Dendritic cell treated with granulocyte-macrophage colony-stimulating factor and Interleukin-4, amounts not matched to agents 40 ng/mL and 50 ng/mL, for 4 days (primary cell): ENCODE measurements at regions not wholly inside any gene's neighbourhood (a gene's known extent, or its start where the extent isn't known, plus 50 kb on each side); places are given as distances from the start of the nearest gene placed in this dataset.

Experiments used
- H3K27ac Mint-ChIP-seq: one replicate; pipeline ENCODE4 v1.8.0; 2022; ENCODE audit warnings: mild to moderate bottlenecking, mixed read lengths
- H3K27me3 Mint-ChIP-seq: one replicate; pipeline ENCODE4 v1.8.0; 2022; ENCODE audit warnings: mild to moderate bottlenecking, mixed read lengths
- H3K36me3 Mint-ChIP-seq: one replicate; pipeline ENCODE4 v1.8.0; 2022; ENCODE audit warnings: low read depth, mixed read lengths
- H3K4me1 Mint-ChIP-seq: one replicate; pipeline ENCODE4 v1.8.0; 2022; ENCODE audit warnings: low read depth, mixed read lengths
- H3K4me3 Mint-ChIP-seq: one replicate; pipeline ENCODE4 v1.8.0; 2022; ENCODE audit warnings: mild to moderate bottlenecking, moderate library complexity, mixed read lengths
- H3K9me3 Mint-ChIP-seq: one replicate; pipeline ENCODE4 v1.8.0; 2022; ENCODE audit warnings: mixed read lengths
- intact Hi-C: fragments of 100-400 bp; cut with micrococcal nuclease; formaldehyde crosslinking; loops from one replicate; pipeline ENCODE4 v1.15.0; 2022

GRCh38 chr3:34185301-34185700 lies 386.9 kb downstream of the PDCD6IP start:
- Mint-ChIP-seq H3K9me3 (no peaks in the 10 kb centered on the region), H3K27me3 (no peaks in the 10 kb centered on the region), H3K4me3 (no peak overlapping the region), H3K27ac (no peak overlapping the region), H3K4me1 (no peaks in the 10 kb centered on the region), H3K36me3 (no peaks in the 10 kb centered on the region)
- intact Hi-C loops: no loop called here

DNA sequence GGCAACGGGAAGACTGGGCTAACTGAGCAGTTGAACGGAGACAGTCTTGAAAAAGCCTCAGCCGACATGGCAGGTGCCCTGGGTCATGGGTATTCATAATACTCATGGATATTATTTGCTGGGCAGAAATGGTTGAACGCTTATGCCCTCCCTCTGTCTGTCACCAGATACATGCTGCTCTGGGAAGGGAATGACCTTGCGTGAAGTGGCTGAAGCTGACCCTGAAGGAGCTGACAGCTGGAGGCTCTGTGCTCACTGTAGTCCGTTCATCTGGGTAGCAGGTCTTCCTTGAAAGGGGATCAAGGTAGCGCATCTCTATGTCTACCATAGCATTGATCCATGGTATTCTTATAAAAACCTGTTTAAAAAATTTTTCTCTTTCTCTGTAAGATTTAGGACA lies 390.7 kb downstream of the PDCD6IP start:
- intact Hi-C loops: no loop called here
- Mint-ChIP-seq H3K36me3 (no peaks in the 10 kb centered on the region), H3K27me3 (no peaks in the 10 kb centered on the region), H3K4me3 (no peak overlapping the region), H3K4me1 (no peaks in the 10 kb centered on the region), H3K27ac (no peak overlapping the region), H3K9me3 (no peaks in the 10 kb centered on the region)

- intact Hi-C loops: no loop called here
- no peaks in the 10 kb centered on the region for H3K4me1 Mint-ChIP-seq
- H3K36me3 Mint-ChIP-seq: no peaks in the 10 kb centered on the region
- no peak overlapping the region for H3K27ac Mint-ChIP-seq
- no peak overlapping the region for H3K4me3 Mint-ChIP-seq
- H3K9me3 Mint-ChIP-seq: no peaks in the 10 kb centered on the region
- no peaks in the 10 kb centered on the region for H3K27me3 Mint-ChIP-seq
These were observed 398.5 kb downstream of the PDCD6IP start for GRCh38 chr3:34196914-34197313.

- H3K27ac Mint-ChIP-seq: no peak overlapping the region
- H3K27me3 Mint-ChIP-seq: no peaks in the 10 kb centered on the region
- no peak overlapping the region for H3K4me3 Mint-ChIP-seq
- intact Hi-C loops: no loop called here
- no peaks in the 10 kb centered on the region for H3K9me3 Mint-ChIP-seq
- H3K36me3 Mint-ChIP-seq: no peaks in the 10 kb centered on the region
- H3K4me1 Mint-ChIP-seq: no peaks in the 10 kb centered on the region
These were observed 399.9 kb downstream of the PDCD6IP start for GRCh38 chr3:34198309-34198708.

DNA sequence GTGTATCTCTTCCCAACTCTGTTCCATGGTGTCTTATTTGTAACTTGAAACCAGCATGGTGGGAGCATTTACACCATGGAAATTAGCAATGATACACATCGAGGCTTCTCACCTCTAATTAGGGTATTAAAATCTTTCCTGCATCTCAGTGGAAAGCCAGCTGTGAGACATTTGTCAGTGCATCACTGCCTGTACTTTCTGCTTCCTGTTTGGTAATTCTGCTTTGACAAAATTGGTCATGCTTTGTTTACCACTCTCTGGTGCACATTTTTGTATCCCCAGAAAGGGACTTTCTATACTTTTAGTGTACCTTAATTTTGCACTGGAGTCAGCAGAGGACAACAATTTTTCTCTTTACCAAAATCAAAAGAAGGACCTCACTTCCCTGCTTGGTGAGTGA lies 402.1 kb downstream of the PDCD6IP start:
- no peaks in the 10 kb centered on the region for H3K9me3 Mint-ChIP-seq
- no peak overlapping the region for H3K27ac Mint-ChIP-seq
- intact Hi-C loops: no loop called here
- no peak overlapping the region for H3K4me3 Mint-ChIP-seq
- no peaks in the 10 kb centered on the region for H3K36me3 Mint-ChIP-seq
- H3K27me3 Mint-ChIP-seq: no peaks in the 10 kb centered on the region
- H3K4me1 Mint-ChIP-seq: no peaks in the 10 kb centered on the region

- Mint-ChIP-seq H3K4me3 (no peak overlapping the region), H3K4me1 (no peaks in the 10 kb centered on the region), H3K27me3 (no peaks in the 10 kb centered on the region), H3K9me3 (no peaks in the 10 kb centered on the region), H3K27ac (no peak overlapping the region), H3K36me3 (no peaks in the 10 kb centered on the region)
- intact Hi-C loops: no loop called here
These were observed 404.5 kb downstream of the PDCD6IP start for GRCh38 chr3:34202975-34203374.

DNA sequence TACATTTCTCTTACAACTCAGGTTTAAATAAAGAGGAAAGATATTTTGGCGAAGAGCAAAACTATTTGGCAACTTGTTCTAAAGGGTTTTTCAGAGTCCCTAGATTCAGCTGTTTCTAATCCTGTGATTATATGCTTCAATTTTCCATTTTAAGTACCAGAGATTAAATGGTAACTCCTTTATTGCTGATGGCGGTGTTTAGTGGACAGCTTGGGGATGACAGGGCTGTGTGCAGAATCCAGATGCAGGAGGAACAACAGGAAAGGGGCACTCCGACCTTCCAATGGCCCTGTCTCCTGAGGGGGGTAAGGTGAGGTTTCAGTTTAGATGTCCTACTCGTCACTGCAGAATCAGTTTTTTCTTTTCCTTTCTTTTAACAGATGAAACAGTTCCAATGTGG lies 405.0 kb downstream of the PDCD6IP start:
- Mint-ChIP-seq H3K4me3 (no peak overlapping the region), H3K4me1 (no peaks in the 10 kb centered on the region), H3K36me3 (no peaks in the 10 kb centered on the region), H3K27me3 (no peaks in the 10 kb centered on the region), H3K9me3 (no peaks in the 10 kb centered on the region), H3K27ac (no peak overlapping the region)
- intact Hi-C loops: no loop called here

DNA sequence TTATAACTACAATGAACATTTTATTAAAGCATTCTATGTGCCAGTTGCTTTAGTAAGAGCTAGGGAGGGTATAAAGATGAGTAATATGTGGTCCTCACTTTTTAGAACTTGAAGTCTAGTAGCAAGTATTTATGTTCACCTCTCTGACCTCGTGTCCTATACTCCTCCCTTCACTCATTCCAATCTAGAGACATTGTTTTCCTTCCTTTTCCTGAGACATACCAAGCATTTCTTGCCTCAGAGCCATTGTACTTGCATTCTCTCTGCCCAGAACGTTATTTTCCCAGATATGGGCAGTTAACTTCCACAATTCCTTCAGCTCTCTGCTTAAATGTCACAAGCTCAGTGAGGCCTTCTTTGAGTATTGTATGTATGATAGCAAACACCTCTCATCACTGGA lies 408.6 kb downstream of the PDCD6IP start:
- Mint-ChIP-seq H3K4me1 (peaks cover 6% of the 10 kb centered on the region), H3K27me3 (no peaks in the 10 kb centered on the region), H3K9me3 (no peaks in the 10 kb centered on the region), H3K36me3 (no peaks in the 10 kb centered on the region), H3K4me3 (no peak overlapping the region), H3K27ac (no peak overlapping the region)
- intact Hi-C loops: no loop called here

- Mint-ChIP-seq H3K4me1 (peaks cover 13% of the 10 kb centered on the region), H3K4me3 (no peak overlapping the region), H3K9me3 (no peaks in the 10 kb centered on the region), H3K27me3 (no peaks in the 10 kb centered on the region), H3K36me3 (no peaks in the 10 kb centered on the region), H3K27ac (no peak overlapping the region)
- intact Hi-C loops: no loop called here
These were observed 409.4 kb downstream of the PDCD6IP start for GRCh38 chr3:34207806-34208205.

- intact Hi-C loops: no loop called here
- Mint-ChIP-seq H3K27ac (no peak overlapping the region), H3K36me3 (no peaks in the 10 kb centered on the region), H3K4me1 (peaks cover 13% of the 10 kb centered on the region), H3K27me3 (no peaks in the 10 kb centered on the region), H3K9me3 (no peaks in the 10 kb centered on the region), H3K4me3 (no peak overlapping the region)
These were observed 413.7 kb downstream of the PDCD6IP start for GRCh38 chr3:34212175-34212574.

DNA sequence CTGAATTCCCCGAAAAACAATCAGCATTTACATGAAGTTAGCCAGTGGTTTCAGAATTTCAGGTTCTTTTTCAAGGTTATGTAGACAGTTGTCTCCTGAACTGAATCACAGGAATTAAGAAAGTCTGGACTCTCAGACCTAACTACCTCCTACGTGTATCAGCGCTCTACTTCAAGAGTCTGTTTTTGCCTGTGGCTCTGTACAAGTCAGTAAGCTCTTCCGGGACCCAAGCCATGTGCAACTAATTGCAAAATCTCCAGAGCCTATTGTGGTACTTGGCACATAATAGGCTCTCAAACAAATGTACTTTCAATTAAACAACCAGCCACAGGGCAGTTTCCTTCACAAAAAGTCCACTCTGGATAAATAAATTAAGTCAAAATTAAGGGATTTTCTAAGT lies 414.2 kb downstream of the PDCD6IP start:
- Mint-ChIP-seq H3K27ac (no peak overlapping the region), H3K27me3 (no peaks in the 10 kb centered on the region), H3K4me1 (peaks cover 13% of the 10 kb centered on the region), H3K9me3 (no peaks in the 10 kb centered on the region), H3K4me3 (no peak overlapping the region), H3K36me3 (no peaks in the 10 kb centered on the region)
- intact Hi-C loops: no loop called here

- H3K4me3 Mint-ChIP-seq: no peak overlapping the region
- H3K4me1 Mint-ChIP-seq: peaks cover 14% of the 10 kb centered on the region
- no peaks in the 10 kb centered on the region for H3K27me3 Mint-ChIP-seq
- H3K27ac Mint-ChIP-seq: no peak overlapping the region
- no peaks in the 10 kb centered on the region for H3K36me3 Mint-ChIP-seq
- no peaks in the 10 kb centered on the region for H3K9me3 Mint-ChIP-seq
- intact Hi-C loops: no loop called here
These were observed 415.0 kb downstream of the PDCD6IP start for GRCh38 chr3:34213478-34213877.

DNA sequence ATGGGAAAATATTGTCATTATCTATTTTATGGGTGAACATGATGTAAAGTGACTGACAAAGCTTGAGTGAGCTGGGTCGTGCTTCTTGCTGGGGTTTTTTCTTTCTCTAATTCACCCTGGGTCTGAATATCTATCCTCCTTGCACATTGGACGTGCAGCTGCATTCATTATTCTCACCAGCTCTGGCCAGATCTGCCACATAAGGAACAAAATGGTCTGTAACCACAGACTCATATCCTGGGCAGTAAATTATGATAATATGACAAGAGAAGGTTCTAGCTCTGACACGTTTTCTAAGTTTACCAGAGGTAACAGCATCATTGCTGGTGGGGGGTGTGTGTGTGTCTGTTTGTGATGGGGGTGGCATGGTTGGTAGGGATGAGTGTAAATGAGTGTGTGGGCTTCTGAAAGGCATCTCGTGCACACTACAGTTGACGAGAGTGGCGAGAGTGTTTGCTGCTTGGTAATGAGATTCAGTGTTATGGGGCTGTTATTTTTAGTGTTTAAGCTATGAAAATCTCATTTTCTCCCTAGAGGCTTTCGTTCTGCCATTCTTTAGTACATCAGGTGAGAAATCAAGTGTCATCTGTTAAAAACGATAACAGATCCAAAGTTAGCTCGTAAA lies 418.4 kb downstream of the PDCD6IP start:
- Mint-ChIP-seq H3K36me3 (no peaks in the 10 kb centered on the region), H3K4me1 (peaks cover 13% of the 10 kb centered on the region), H3K27ac (no peak overlapping the region), H3K27me3 (no peaks in the 10 kb centered on the region), H3K4me3 (no peak overlapping the region), H3K9me3 (no peaks in the 10 kb centered on the region)
- intact Hi-C loops: no loop called here

DNA sequence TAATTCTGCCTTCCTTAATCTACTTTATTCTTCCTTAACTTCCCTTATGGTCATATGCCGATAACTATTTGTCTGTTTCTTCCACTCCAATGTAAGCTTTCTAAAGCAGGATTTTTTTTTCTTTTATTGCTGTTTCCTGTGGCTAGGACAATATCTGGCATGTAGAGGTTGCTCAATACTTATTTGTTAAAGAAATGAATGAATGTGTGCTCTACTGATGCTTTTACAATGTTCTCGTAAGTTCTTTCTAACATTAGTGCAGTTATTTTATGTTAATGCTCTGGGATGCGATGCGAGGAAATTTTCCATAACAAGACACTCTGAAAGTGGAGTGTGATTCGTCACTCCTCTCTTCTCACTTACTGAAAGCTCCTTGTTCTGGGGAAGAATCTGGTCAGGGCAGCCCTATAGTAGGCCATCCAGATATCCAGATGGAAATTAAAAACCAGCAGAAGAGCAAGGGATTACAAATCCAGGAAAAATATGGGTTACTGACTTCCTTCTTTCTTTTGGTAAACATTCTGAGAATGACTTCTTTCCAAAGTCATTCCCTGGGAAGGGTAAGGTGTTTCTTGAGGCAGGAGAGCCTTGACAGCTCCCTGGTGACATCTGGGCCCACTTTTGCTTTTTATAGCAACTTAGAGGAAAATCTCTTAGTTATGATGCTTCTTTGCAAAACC lies 420.4 kb downstream of the PDCD6IP start:
- H3K27ac Mint-ChIP-seq: no peak overlapping the region
- intact Hi-C loops: no loop called here
- H3K9me3 Mint-ChIP-seq: no peaks in the 10 kb centered on the region
- no peaks in the 10 kb centered on the region for H3K27me3 Mint-ChIP-seq
- H3K36me3 Mint-ChIP-seq: no peaks in the 10 kb centered on the region
- peaks cover 5% of the 10 kb centered on the region for H3K4me1 Mint-ChIP-seq
- H3K4me3 Mint-ChIP-seq: no peak overlapping the region

DNA sequence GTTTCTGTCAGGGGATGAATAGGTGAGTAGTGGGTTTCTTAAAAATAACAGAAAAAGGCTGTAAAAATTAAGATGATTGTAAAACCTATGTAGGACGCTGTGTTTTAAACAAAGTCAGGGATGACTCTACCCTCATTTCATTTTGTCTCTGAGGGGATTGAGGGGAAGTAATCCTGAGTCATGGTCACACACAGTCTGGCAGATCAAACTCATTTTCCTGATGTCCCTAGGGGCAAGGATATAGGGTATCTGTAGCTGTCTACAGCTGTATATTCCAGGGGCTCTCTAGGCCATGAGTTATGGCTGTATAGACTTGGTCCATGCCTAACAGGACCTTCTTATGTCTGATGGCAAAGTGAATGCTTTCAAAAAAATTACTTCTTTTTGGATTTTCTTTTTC lies 421.1 kb downstream of the PDCD6IP start:
- no peaks in the 10 kb centered on the region for H3K36me3 Mint-ChIP-seq
- intact Hi-C loops: no loop called here
- no peak overlapping the region for H3K4me3 Mint-ChIP-seq
- peaks cover 5% of the 10 kb centered on the region for H3K4me1 Mint-ChIP-seq
- H3K9me3 Mint-ChIP-seq: no peaks in the 10 kb centered on the region
- H3K27ac Mint-ChIP-seq: no peak overlapping the region
- no peaks in the 10 kb centered on the region for H3K27me3 Mint-ChIP-seq
